ENCODE measurements at regions not wholly inside any gene's neighbourhood (a gene's known extent, or its start where the extent isn't known, plus 50 kb on each side); places are given as distances from the start of the nearest gene placed in this dataset.

DNA sequence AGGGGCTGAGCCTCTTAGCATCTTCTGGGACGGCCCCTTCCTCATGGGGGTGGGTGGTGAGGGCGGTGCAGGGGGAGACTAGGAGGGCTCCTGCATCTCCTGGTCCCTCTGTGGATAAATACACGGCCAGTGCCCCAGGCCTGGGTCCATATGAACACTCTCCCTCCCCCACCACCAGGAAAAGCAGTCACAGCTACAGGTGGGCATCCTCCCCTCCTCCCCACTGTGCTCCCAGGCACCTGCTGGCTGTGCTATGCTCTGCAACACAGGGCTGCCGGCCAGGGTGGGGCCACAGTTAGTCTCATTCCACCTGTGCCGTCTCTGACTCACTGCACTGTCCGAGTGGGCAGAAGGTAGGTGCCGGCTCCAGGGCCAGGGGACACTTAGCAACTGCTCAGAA is 87.3 kb upstream of the INSIG1 start:
- TF ChIP-seq, protein P1, sequence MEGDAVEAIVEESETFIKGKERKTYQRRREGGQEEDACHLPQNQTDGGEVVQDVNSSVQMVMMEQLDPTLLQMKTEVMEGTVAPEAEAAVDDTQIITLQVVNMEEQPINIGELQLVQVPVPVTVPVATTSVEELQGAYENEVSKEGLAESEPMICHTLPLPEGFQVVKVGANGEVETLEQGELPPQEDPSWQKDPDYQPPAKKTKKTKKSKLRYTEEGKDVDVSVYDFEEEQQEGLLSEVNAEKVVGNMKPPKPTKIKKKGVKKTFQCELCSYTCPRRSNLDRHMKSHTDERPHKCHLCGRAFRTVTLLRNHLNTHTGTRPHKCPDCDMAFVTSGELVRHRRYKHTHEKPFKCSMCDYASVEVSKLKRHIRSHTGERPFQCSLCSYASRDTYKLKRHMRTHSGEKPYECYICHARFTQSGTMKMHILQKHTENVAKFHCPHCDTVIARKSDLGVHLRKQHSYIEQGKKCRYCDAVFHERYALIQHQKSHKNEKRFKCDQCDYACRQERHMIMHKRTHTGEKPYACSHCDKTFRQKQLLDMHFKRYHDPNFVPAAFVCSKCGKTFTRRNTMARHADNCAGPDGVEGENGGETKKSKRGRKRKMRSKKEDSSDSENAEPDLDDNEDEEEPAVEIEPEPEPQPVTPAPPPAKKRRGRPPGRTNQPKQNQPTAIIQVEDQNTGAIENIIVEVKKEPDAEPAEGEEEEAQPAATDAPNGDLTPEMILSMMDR (IDR thresholded peaks at IDR 0.05), result no peak
- no peak for TF ChIP-seq POLR2A (IDR thresholded peaks at IDR 0.05)
